GM18907 (cell line): ENCODE measurements at regions not wholly inside any gene's neighbourhood (a gene's known extent, or its start where the extent isn't known, plus 50 kb on each side); places are given as distances from the start of the nearest gene placed in this dataset.
"Not testable (repeated sequence)": the region's sequence is repeated elsewhere in the genome, so short reads cannot be mapped to it uniquely, and the experiment has no call there.

Experiments used
- ATAC-seq: cut with Tn5 transposase; IDR thresholded peaks from one replicate; pipeline ENCODE4 v1.9.1; 2021; ENCODE audit warnings: mild to moderate bottlenecking, moderate library complexity; ENCODE audit not compliant: unreplicated experiment

DNA sequence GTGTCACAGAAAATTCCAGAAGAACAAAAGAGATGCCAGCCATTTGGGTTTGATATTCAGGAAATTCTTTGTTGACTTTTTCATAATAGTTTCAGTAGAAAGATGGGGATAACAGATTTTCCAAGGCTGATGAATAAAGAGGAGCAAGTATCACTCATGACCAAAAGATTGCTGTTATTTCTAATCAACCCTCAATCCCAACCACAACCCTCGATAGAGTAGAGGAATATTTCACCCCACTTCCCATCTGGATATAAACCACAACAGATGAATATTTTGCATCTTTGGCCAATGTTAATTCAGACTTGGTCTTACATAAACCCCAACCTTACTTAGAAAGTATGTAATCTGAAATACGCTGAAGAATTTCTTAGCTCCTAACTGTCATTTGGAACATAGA is 232.4 kb downstream of the SEC16B start:
- ATAC-seq, result no peak

GRCh38 chr1:177732178-177732577 is 237.7 kb downstream of the SEC16B start:
- ATAC-seq, result no peak

DNA sequence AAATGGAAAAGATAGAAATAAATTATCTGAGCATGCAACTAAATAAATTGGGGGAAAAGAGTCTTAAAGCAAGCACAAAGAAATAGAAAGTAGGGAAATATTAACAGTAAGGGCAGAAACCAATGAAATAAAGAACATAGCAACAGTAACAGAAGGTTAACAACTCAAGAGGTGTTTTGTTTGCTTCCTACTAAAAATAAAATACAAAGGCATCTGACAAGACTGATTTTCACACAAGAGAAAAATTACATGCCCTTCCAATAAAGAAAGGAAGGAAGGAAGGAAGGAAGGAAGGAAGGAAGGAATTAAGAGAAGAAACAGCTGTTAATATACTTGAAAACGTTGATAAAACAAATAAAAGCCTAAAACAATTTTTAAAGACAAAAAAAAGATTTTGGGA is 240.2 kb downstream of the SEC16B start:
- ATAC-seq, result no peak

- no peak for ATAC-seq
Observed at GRCh38 chr1:177723533-177723932, 246.3 kb downstream of the SEC16B start.

GRCh38 chr1:177710696-177711620 is 258.9 kb downstream of the SEC16B start:
- no peak for ATAC-seq

- no peak for ATAC-seq
Observed at GRCh38 chr1:177708406-177708805, 261.5 kb downstream of the SEC16B start.

DNA sequence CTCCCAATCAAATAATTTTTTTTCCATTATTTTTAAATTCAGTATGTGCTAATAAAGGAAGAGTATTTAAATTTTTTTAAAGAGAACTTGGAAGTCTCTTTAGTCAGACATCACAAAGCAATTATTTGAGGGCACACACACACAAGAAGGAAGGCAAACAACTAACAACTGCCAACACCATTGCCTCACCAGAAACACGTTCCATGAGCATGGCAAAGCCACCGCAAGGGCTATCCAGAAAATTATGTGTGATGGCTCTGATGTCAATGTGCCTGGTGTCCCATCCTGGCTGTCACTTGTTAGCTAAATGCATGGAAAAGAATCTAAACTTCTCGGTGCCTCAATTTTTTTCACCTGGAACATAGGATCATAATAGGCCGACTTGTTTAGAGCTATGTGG is 262.9 kb downstream of the SEC16B start:
- no peak for ATAC-seq

- no peak for ATAC-seq
Observed at GRCh38 chr1:177705839-177706238, 264.0 kb downstream of the SEC16B start.

GRCh38 chr1:177703888-177704446 is 265.9 kb downstream of the SEC16B start:
- no peak for ATAC-seq

GRCh38 chr1:177701654-177702353 is 268.1 kb downstream of the SEC16B start:
- ATAC-seq, result no peak

DNA sequence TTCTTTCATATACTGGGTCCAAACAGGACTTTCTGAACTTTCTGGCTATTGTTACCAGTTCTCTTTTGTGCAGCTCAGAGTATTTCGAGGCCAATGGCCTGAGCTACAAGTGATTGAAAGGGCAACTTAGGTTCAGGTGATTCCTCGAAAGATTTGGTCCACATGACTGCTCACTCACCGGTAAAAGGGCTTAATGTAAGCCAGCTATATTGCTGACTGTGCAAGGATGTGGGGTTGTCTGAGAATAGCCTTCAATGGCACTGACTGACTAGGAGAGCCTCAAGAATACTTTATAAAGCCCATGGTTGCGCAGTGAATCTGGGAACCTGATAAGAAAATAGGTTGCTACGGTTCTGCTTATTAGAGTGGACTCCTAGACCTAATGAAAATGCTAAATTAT is 269.0 kb downstream of the SEC16B start:
- ATAC-seq, result no peak

GRCh38 chr1:177690996-177691395 is 278.9 kb downstream of the SEC16B start:
- ATAC-seq, result no peak

DNA sequence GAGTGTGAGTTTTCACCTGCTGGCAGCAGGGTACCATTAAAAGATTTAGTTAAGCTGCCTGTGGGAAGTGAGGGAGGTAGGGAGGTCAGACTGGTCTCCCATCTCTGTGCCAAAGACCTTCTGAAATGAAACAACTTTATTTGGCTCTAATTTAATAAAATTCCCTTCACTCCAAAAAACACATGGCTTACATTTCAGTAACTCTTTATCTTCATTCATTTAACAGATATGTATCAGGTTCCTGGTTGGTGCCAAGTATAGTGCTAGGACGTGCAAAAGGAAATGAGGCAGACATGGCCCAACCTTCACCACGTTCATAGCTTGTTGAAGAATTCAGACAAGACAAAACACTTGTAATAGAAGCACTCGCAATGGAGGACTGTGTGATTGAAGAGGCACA is 282.3 kb downstream of the SEC16B start:
- no peak for ATAC-seq

- no peak for ATAC-seq
Observed at GRCh38 chr1:177686933-177687332, 282.9 kb downstream of the SEC16B start.

- ATAC-seq, result no peak
Observed at GRCh38 chr1:177669161-177669560, 300.7 kb downstream of the SEC16B start.

GRCh38 chr1:177665935-177666334 is 303.9 kb downstream of the SEC16B start:
- ATAC-seq, result no peak

DNA sequence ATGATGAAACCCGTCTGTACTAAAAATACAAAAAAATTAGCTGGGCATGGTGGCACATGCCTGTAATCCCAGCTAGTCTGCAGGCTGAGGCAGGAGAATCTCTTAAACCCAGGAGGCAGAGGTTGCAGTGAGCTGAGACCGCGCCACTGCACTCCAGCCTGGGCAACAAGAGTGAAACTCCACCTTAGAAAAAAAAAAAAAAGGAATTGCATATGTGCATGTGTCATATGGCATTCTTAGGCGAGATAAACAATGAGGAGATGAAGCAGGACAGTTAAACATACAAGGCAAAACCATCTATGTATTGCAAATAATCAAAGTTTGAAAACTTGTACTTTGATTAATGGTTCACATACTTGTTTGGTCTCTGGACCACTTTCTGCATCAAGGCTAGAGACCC is 305.1 kb downstream of the SEC16B start:
- ATAC-seq, result not testable (repeated sequence)

GRCh38 chr1:177660188-177660587 is 309.7 kb downstream of the SEC16B start:
- ATAC-seq, result no peak

GRCh38 chr1:177659281-177659680 is 310.6 kb downstream of the SEC16B start:
- no peak for ATAC-seq

DNA sequence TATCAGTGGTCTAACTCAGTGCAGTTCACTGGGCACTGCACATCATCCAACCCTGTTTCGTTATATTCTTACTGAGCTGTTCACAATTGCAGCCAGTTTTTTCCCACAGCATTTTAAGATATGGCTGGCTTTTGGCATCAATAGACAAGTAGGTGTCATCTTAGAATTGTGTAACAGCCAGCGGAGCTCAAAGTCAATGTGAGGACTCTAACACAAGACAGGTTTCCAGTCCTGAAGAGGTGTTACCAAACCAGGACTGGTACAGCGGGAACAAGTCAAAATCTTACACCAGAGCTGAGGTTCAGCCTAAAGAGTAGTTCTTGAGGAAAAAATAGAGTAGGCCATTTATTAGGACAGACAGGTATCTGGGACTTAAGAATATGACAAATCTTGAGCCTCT is 313.3 kb downstream of the SEC16B start:
- ATAC-seq, result no peak

GRCh38 chr1:177650947-177651346 is 318.9 kb downstream of the SEC16B start:
- ATAC-seq, result peak; percentile 58

DNA sequence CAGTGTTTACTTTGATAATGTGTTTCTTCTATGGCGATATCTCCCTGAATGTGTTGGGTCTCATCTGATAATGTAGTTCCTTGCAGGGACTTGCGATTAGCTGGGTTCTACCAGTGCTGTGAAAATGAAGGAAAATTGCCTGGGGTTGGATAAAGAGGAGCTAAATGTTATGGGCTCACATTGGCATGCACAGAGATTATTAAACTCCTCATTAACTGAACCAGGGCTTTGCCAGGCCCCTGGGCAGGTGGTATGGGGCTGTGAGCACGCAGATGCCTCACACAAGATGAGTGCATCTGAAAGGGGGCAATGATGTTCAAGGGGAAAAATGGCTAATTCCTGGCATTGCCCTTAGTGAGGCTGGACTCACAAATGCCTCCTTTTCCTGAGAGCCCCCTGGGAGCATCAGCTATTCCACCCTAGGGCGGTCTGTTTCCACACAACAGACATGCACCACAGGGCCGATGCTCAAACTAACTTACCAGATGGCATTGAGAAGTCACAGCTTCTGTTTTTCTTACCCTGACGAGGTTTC is 321.1 kb downstream of the SEC16B start:
- no peak for ATAC-seq
